ENCODE measurements at regions not wholly inside any gene's neighbourhood (a gene's known extent, or its start where the extent isn't known, plus 50 kb on each side); places are given as distances from the start of the nearest gene placed in this dataset.

DNA sequence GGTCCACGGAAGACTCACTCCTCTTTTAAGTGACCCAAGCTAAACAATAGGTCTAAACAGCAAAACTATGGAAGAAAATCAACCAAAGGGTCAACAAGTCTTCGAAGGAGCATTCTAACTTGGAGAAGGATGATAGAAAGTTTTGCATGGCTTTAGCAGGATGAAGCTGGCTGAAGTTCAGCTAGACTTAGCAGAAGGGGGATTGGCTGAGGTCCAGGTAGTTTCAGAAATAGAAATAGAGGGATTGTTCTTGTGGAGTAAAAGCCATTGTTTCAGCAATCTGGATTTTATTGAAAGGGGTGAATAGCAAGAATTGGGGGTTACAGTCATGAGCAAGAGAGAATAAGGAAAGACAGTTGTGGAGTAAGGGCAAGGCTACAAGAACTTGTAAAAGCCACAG is 84.7 kb upstream of the TSPAN8 start:
- Mint-ChIP-seq H3K27ac (ENCODE audit: low read depth, unreplicated experiment) (no peak overlapping the region), H3K36me3 (ENCODE audit: insufficient read depth, unreplicated experiment) (no peaks in the 10 kb centered on the region), H3K9me3 (ENCODE audit: unreplicated experiment) (no peaks in the 10 kb centered on the region), H3K27me3 (ENCODE audit: insufficient read depth, unreplicated experiment) (peaks cover 20% of the 10 kb centered on the region), H3K4me1 (ENCODE audit: insufficient read depth, unreplicated experiment) (no peaks in the 10 kb centered on the region), H3K4me3 (ENCODE audit: unreplicated experiment) (no peak overlapping the region)
- ChIA-PET POLR2A (no interaction called here), CTCF (no interaction called here)
- TF ChIP-seq, protein P1, sequence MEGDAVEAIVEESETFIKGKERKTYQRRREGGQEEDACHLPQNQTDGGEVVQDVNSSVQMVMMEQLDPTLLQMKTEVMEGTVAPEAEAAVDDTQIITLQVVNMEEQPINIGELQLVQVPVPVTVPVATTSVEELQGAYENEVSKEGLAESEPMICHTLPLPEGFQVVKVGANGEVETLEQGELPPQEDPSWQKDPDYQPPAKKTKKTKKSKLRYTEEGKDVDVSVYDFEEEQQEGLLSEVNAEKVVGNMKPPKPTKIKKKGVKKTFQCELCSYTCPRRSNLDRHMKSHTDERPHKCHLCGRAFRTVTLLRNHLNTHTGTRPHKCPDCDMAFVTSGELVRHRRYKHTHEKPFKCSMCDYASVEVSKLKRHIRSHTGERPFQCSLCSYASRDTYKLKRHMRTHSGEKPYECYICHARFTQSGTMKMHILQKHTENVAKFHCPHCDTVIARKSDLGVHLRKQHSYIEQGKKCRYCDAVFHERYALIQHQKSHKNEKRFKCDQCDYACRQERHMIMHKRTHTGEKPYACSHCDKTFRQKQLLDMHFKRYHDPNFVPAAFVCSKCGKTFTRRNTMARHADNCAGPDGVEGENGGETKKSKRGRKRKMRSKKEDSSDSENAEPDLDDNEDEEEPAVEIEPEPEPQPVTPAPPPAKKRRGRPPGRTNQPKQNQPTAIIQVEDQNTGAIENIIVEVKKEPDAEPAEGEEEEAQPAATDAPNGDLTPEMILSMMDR (IDR thresholded peaks at IDR 0.05; ENCODE audit: unreplicated experiment): no peak
- no peak for DNase-seq (ENCODE audit: unreplicated experiment)
- no TSS peak for BruUV-seq (replicated peaks)
- intact Hi-C loops (cut with micrococcal nuclease): no loop called here

DNA sequence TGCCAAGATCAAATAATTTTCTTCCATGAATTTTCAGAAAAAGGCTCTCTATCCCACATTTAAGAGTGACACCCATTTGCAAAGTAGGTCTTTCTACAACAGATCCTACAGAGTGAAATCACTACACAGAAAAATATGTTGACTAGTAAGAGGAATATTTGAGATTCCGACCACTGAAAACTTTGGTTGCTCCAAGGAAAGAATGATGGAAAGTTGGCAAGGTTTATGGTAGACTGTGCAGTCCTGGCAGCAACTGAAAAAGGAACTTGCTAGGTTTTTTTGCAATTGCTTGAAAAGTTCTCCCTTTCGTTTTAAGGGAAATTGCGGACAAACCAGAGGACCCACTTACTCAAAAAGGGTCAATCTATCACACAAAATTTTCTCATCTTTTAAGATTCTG is 83.1 kb upstream of the TSPAN8 start:
- H3K9me3 Mint-ChIP-seq (ENCODE audit: unreplicated experiment): no peaks in the 10 kb centered on the region
- H3K36me3 Mint-ChIP-seq (ENCODE audit: insufficient read depth, unreplicated experiment): no peaks in the 10 kb centered on the region
- TF ChIP-seq, protein P1 (IDR thresholded peaks at IDR 0.05; ENCODE audit: unreplicated experiment): no peak
- BruUV-seq (replicated peaks): no TSS peak
- no peak overlapping the region for H3K27ac Mint-ChIP-seq (ENCODE audit: low read depth, unreplicated experiment)
- POLR2A ChIA-PET: interaction anchor here (0.9 kb wide), 1 partner anchor 152 kb away, joined by 3 read pairs; no protein-coding TSS in a partner anchor
- CTCF ChIA-PET: interaction anchor here (1.2 kb wide), 1 partner anchor 151 kb away, joined by 5 read pairs; no protein-coding TSS in a partner anchor
- no peak overlapping the region for H3K4me3 Mint-ChIP-seq (ENCODE audit: unreplicated experiment)
- H3K27me3 Mint-ChIP-seq (ENCODE audit: insufficient read depth, unreplicated experiment): peaks cover 20% of the 10 kb centered on the region
- no peak for DNase-seq (ENCODE audit: unreplicated experiment)
- H3K4me1 Mint-ChIP-seq (ENCODE audit: insufficient read depth, unreplicated experiment): no peaks in the 10 kb centered on the region
- intact Hi-C loops (cut with micrococcal nuclease): no loop called here

DNA sequence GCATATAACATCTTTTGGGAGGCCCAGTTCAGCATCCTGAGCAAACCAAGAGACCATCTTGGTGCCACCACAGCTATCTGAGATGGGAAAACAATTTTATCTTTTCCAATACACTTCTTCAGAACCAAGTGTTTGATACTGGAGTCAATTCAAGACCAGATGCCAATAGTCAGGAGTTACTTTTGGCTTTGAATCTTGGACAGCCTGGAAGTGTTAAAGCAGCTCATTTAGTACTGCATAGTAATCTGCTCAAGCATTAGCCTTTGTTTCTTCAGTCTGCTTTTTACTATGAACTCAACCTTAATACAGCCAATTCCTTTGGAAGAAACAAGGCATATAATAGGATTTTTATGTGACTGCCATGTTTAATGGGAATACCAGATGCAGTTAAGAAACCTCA is 81.9 kb upstream of the TSPAN8 start:
- H3K27ac Mint-ChIP-seq (ENCODE audit: low read depth, unreplicated experiment): no peak overlapping the region
- ChIA-PET CTCF (interaction anchor here (1.2 kb wide), 2 partner anchors 153 kb away, joined by 3 to 5 read pairs; no protein-coding TSS in a partner anchor), POLR2A (no interaction called here)
- TF ChIP-seq, protein P1 (IDR thresholded peaks at IDR 0.05; ENCODE audit: unreplicated experiment): no peak
- BruUV-seq (replicated peaks): no TSS peak
- no peak overlapping the region for H3K4me3 Mint-ChIP-seq (ENCODE audit: unreplicated experiment)
- no peaks in the 10 kb centered on the region for H3K9me3 Mint-ChIP-seq (ENCODE audit: unreplicated experiment)
- no peak for DNase-seq (ENCODE audit: unreplicated experiment)
- H3K27me3 Mint-ChIP-seq (ENCODE audit: insufficient read depth, unreplicated experiment): peaks cover 20% of the 10 kb centered on the region
- intact Hi-C loops (cut with micrococcal nuclease): no loop called here
- no peaks in the 10 kb centered on the region for H3K36me3 Mint-ChIP-seq (ENCODE audit: insufficient read depth, unreplicated experiment)
- no peaks in the 10 kb centered on the region for H3K4me1 Mint-ChIP-seq (ENCODE audit: insufficient read depth, unreplicated experiment)

DNA sequence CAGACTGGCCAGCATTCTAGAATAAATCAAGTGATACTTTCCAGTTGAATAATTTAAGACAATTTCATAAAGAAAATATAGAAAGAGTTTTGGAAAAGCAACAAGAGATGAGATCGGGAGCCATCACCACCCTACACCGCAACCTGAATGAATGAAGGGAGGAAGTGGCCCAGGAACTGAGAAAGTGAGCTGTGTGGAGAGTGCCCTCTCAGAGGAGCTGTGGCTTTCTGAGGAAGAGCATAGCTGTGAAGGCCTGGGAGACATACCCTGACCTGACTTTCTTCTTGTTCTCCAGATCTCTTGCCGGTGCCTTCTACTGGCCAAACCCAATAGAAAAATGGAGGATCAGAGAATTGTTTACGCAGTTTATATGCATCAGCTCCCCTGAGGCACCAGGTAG is 79.3 kb upstream of the TSPAN8 start:
- CTCF ChIA-PET: interaction anchor here (0.8 to 1.5 kb wide), 4 partner anchors 79 to 537 kb away, joined by 3 to 5 read pairs (median 3); no protein-coding TSS in a partner anchor
- Mint-ChIP-seq H3K4me1 (ENCODE audit: insufficient read depth, unreplicated experiment) (no peaks in the 10 kb centered on the region), H3K9me3 (ENCODE audit: unreplicated experiment) (no peaks in the 10 kb centered on the region), H3K27me3 (ENCODE audit: insufficient read depth, unreplicated experiment) (peaks cover 10% of the 10 kb centered on the region), H3K27ac (ENCODE audit: low read depth, unreplicated experiment) (no peak overlapping the region), H3K36me3 (ENCODE audit: insufficient read depth, unreplicated experiment) (peaks cover 5% of the 10 kb centered on the region), H3K4me3 (ENCODE audit: unreplicated experiment) (no peak overlapping the region)
- POLR2A ChIA-PET: interaction anchor here (1.0 kb wide), 1 partner anchor 18 kb away, joined by 3 read pairs; no protein-coding TSS in a partner anchor
- intact Hi-C loops (cut with micrococcal nuclease): no loop called here
- BruUV-seq (replicated peaks): no TSS peak
- DNase-seq (ENCODE audit: unreplicated experiment): no peak
- TF ChIP-seq, protein P1 (IDR thresholded peaks at IDR 0.05; ENCODE audit: unreplicated experiment): no peak
